ENCODE measurements at regions not wholly inside any gene's neighbourhood (a gene's known extent, or its start where the extent isn't known, plus 50 kb on each side); places are given as distances from the start of the nearest gene placed in this dataset.

- peaks cover 33% of the 10 kb centered on the region for H3K27me3 Mint-ChIP-seq (ENCODE audit: low read depth)
- Histone ChIP-seq H4K5ac (ENCODE audit: insufficient read length, low read depth, low read length) (no peak overlapping the region), H2BK20ac (ENCODE audit: low read depth, low read length, poor library complexity, severe bottlenecking) (no peak overlapping the region), H4K8ac (replicated peaks; ENCODE audit: insufficient read length, low read depth, low read length) (no peak overlapping the region), H2BK15ac (ENCODE audit: low read depth, low read length) (no peak overlapping the region), H3K27ac (ENCODE audit: insufficient read length, low read depth, low read length) (no peak overlapping the region), H2BK12ac (ENCODE audit: insufficient read length, low read depth, low read length) (no peak overlapping the region), H3K79me1 (ENCODE audit: insufficient read depth, low read depth, low read length, poor library complexity, severe bottlenecking) (no peaks in the 10 kb centered on the region), H4K91ac (ENCODE audit: insufficient read length, low read depth, low read length) (no peak overlapping the region), H3K27me3 (ENCODE audit: insufficient read depth, low read length) (no peaks in the 10 kb centered on the region), H3K23me2 (ENCODE audit: insufficient read length, low read depth, low read length, poor library complexity, severe bottlenecking) (peaks cover 3% of the 10 kb centered on the region), H2BK5ac (ENCODE audit: insufficient read length, low read length) (no peak overlapping the region), H3K79me2 (ENCODE audit: insufficient read depth, low read length) (no peaks in the 10 kb centered on the region), H3K23ac (ENCODE audit: insufficient read length, low read depth, low read length) (no peak overlapping the region), H3K9ac (ENCODE audit: extremely low read depth, insufficient read length, low read length) (no peak overlapping the region), H3K9me3 (ENCODE audit: control insufficient read depth, low read depth, low read length) (no peaks in the 10 kb centered on the region), H2AFZ (ENCODE audit: low read length) (no peak overlapping the region), H3K18ac (ENCODE audit: insufficient read length, low read depth, low read length) (no peak overlapping the region), H3K4me1 (ENCODE audit: insufficient read depth, low read length) (peaks cover 2% of the 10 kb centered on the region; the same call in 1 of the 2 replicates), H3K14ac (ENCODE audit: insufficient read depth, low read length) (no peak overlapping the region), H4K20me1 (ENCODE audit: control insufficient read depth, insufficient read depth, insufficient read length) (no peaks in the 10 kb centered on the region), H3K4ac (ENCODE audit: low read depth, low read length) (no peak overlapping the region), H2AK5ac (ENCODE audit: insufficient read length, low read length) (no peak overlapping the region), H3K56ac (ENCODE audit: insufficient read length, low read depth, low read length) (no peak overlapping the region), H3T11ph (ENCODE audit: low read length) (no peak overlapping the region), H2BK120ac (ENCODE audit: low read depth, low read length, poor library complexity, severe bottlenecking) (no peak overlapping the region), H3K4me2 (ENCODE audit: insufficient read depth, insufficient read length, low read length) (no peak overlapping the region)
- no CpG with 5 or more reads among the region's 2 CpGs for WGBS (ENCODE audit: extremely low coverage, insufficient read length, low lambda C conversion rate)
- no peak overlapping the region for H3K4me3 Mint-ChIP-seq
- no peak; the same call in 1 of the 3 replicates for TF ChIP-seq CTCF (conservative IDR thresholded peaks at IDR 0.05)
- peaks cover 20 to 22% of the 10 kb centered on the region in 2 experiments for H3K4me1 Mint-ChIP-seq
- no peak for DNase-seq
- H3K27ac Mint-ChIP-seq: no peak overlapping the region
- H3K36me3 Mint-ChIP-seq (ENCODE audit: insufficient read depth in 1 of 3, low read depth in 3 of 3): no peaks in the 10 kb centered on the region
- H3K9me3 Mint-ChIP-seq: no peaks in the 10 kb centered on the region
Measured at GRCh38 chr12:107326237-107326636, 232.9 kb upstream of the CRY1 start.

All from H9 (cell line).